Limb (tissue), 2 donors: ENCODE measurements at regions not wholly inside any gene's neighbourhood (a gene's known extent, or its start where the extent isn't known, plus 50 kb on each side); places are given as distances from the start of the nearest gene placed in this dataset.
"Not testable (repeated sequence)": the region's sequence is repeated elsewhere in the genome, so short reads cannot be mapped to it uniquely, and the experiment has no call there.

Source experiments
- DNase-seq, 2 donors: peaks; one replicate each; pipeline ENCODE4 v3.0.0-alpha.2; 2016; ENCODE audit errors: extremely low spot score in 2 of 2

DNA sequence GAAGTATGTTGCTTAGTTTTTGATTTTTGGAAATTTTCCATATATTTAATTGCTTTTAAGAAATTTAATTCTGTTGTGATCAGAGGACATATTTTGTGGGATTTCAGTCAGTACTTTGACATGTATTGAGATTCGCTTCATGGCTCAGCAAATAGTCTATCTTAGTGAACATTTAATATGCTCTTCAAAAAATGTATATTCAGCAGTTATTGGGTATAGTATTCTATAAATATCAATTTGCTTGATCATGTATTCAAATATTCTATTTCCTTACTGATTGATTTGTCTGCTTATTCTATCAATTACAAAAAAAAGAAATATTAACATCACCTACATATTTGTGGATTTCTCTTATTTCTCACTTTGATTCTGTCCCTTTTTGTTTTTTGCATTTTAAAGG lies 79.5 kb upstream of the HAND1 start:
- no peak for DNase-seq

DNA sequence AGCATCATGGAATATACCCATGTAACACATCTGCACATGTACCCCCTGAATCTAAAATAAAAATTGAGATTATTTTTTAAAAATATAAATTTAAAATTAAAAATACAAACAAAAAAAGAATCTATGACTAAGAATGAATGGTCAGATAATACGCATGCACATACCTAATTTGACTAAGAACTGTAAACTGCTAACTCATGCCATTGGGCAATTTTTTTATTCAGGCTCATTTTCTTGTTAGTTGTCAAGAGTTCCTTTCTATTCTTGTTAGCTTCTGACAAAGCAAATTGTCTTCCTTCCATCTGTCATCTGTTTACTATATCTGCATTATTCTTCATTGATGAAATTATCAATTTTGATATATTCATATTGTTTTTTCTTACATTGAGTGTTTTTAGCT lies 69.5 kb upstream of the HAND1 start:
- DNase-seq: no peak

DNA sequence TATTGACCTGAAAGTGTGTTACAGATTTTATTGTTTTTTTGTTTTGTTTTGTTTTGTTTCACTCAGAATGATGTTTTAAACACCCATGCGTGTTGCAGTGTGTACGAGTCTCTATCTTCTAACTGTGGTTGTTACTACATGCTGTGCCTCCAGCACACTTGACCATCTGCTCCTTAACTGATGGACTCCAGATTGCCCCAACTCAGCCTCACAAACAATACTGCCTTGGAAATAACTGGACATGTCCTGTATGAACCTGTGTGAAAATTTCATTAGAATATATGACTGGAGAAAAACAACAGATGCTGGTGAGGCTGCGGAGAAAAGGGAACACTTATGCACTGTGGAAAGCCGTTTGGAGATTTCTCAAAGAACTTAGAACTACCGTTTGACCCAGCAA lies 68.7 kb upstream of the HAND1 start:
- no peak for DNase-seq

DNA sequence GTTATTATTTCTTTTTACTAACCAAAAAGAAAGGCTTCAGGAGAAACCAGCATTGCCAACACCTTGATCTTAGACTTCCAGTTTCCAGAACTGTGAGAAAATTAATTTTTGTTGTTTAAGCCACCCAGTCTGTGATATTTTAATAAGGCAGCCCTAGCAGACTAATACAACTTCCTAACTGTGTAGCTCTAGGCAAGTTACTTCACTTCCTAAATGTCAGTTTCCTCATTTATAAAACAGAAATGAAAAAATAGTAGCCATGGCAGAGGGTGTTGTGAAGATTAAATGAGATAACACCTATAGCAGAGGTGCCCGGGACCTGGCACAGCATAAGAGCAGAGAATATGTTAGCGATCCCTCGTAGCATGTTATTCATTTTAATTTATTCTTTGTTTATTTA lies 66.6 kb upstream of the HAND1 start:
- no peak for DNase-seq

- DNase-seq: no peak
Measured at GRCh38 chr5:154543380-154543779, 65.4 kb upstream of the HAND1 start.

DNA sequence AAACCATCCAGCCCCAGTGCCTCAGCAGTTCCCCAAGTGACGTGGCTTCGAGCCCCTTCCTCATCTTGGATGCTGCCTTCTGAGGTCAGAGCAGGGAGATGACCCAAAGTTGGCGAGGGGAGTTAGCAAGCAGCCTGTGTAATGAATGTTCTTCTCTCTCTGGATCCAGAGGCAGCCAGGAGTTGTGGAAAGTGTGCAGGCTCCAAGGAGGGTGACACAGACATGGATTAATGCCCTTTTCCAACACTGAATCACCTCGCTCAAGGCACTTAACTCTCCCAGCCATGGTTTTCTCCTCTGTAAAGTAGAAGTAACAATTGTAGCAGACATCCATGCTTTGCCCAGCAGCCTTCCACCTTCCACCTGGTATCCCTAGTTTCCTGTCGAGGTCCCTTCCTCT lies 64.6 kb upstream of the HAND1 start:
- DNase-seq: no peak

GRCh38 chr5:154542000-154542399 lies 64.0 kb upstream of the HAND1 start:
- no peak for DNase-seq

GRCh38 chr5:154541553-154541952 lies 63.5 kb upstream of the HAND1 start:
- DNase-seq: no peak

- DNase-seq: no peak
Measured at GRCh38 chr5:154540600-154540999, 62.6 kb upstream of the HAND1 start.

GRCh38 chr5:154538492-154538891 lies 60.5 kb upstream of the HAND1 start:
- DNase-seq: no peak

GRCh38 chr5:154536439-154536838 lies 58.4 kb upstream of the HAND1 start:
- not testable (repeated sequence) for DNase-seq

DNA sequence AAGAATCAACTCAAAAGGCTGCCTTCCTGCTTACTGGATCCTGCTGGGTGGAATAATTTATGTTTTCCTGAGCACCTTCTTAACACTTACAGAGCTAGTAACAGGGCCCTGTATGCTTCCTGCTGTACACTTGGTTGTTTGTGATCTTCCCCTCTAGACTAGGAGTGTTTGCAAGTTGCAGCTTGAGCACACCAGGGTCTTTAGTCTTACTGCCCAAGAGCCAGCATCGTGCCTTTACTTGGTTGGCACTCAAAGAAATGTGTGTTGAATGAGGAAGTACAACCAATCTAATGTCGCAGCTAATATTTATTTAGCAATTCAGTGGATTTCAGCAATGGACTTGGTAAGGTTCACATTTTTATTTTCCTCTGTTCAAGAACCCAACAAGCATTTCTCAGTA lies 57.5 kb upstream of the HAND1 start:
- DNase-seq: no peak

DNA sequence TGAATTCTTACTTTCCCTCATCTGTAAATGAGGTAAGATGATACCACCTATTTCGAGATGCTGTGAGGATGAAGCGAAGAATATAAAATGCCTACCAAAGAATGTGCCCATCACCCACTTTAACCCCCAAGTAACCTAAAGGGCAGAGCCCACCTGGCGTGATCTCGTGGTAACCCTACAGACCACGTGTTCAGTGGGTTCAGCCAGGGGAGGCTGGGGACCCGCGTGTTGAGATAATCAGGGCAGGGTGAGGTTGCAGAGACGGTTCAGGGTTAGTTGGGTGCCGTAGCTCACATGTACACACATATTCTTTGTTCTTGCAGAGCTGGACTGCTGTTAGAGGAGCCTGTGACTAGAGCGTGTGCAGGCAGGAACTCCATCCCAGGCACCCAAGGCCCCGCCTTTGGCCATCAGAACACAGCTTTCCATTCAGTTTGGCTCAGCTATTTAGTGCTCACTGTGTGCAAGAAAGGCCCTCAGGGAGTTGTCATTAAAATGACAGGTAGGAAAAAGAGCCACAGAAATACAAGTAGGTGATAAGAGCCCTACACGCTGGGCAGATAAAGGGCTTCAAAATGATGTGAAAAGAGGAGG lies 56.5 kb upstream of the HAND1 start:
- DNase-seq: no peak

DNA sequence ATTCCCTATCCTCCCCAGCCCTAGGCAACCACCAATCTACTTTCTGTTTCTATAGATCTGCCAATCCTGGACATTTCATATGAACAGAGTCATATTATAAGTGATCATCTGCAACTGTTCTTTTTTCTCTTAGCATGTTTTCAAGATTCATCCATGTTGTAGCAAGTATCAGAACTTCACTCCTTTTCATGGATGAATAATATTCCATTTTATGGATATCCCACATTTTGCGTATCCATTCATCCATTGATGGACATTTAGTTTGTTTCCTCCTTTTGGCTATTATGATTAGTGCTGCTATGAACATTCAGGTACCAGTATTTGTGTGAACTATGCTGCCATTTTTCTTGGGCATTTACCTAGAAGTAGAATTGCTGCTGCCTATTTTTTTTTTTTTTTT lies 51.3 kb upstream of the HAND1 start:
- DNase-seq: no peak

DNA sequence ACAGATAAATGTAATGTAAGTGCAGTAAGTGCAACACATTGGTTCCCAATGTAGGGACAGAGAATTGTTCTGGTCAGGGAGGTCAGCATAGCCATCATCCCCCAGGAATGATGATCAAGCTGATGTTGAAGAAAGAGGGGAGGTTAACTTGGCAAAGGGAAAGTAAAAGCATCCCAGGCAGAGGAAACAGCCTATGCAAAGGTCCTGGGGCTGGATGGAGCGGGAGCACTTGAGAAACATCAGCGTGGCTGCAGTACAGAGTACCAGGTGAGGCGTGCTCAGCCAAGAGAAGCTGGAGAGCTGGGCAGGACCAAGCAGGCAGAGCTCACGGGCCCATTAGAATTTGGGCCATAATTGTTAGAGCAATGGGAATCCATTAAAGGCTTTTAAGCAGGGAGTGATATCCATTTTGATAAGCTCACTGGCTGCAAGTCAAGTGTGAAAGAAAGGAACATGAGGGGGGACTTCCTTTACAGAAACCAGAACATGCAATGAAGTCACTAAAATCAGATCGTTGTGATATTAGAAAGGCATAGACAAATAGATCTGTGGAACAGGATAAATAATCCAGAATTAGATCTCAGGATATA lies 50.1 kb upstream of the HAND1 start:
- no peak for DNase-seq
